ENCODE measurements at regions not wholly inside any gene's neighbourhood (a gene's known extent, or its start where the extent isn't known, plus 50 kb on each side); places are given as distances from the start of the nearest gene placed in this dataset.

GRCh38 chr9:17969232-17969631 is 390.4 kb downstream of the SH3GL2 start:
- no peak for TF ChIP-seq CTCF (IDR thresholded peaks at IDR 0.05; ENCODE audit: insufficient read depth, low read length, poor library complexity, severe bottlenecking)
- TF ChIP-seq EZH2phosphoT487 (conservative IDR thresholded peaks at IDR 0.05; ENCODE audit: low read length), result no peak

Measured in SU-DHL-6 (cell line).